Liver (tissue), 8 donors: ENCODE measurements at regions not wholly inside any gene's neighbourhood (a gene's known extent, or its start where the extent isn't known, plus 50 kb on each side); places are given as distances from the start of the nearest gene placed in this dataset.

Experiments
- DNase-seq: peaks from one replicate; pipeline ENCODE4 v3.0.0-alpha.2; 2017; ENCODE audit warnings: low spot score
- H3K27ac ChIP-seq, 2 donors: one replicate each; pipeline ENCODE4 v1.7.0; 2013; ENCODE audit warnings: inconsistent platforms in 2 of 2, low read length in 2 of 2, control low read depth in 1 of 2, low read depth in 1 of 2, mild to moderate bottlenecking in 1 of 2
- H3K27me3 ChIP-seq, 4 donors: one replicate each; pipeline versions ENCODE4 v1.6.1 to v1.7.0; 2013; ENCODE audit warnings: low read length in 3 of 4, inconsistent platforms in 1 of 4, mild to moderate bottlenecking in 1 of 4, moderate library complexity in 1 of 4; ENCODE audit not compliant: control insufficient read depth in 4 of 4, insufficient read depth in 4 of 4
- H3K36me3 ChIP-seq, 4 donors: one replicate each; pipeline versions ENCODE4 v1.6.1 to v1.7.0; 2013; ENCODE audit warnings: low read length in 3 of 4, mild to moderate bottlenecking in 3 of 4, low read depth in 1 of 4, moderate library complexity in 1 of 4; ENCODE audit not compliant: control insufficient read depth in 4 of 4, insufficient read depth in 3 of 4
- H3K4me1 ChIP-seq, 4 donors: one replicate each; pipeline versions ENCODE4 v1.6.1 to v1.7.0; 2013; ENCODE audit warnings: low read length in 3 of 4, mild to moderate bottlenecking in 3 of 4, moderate library complexity in 1 of 4; ENCODE audit not compliant: control insufficient read depth in 4 of 4, insufficient read depth in 4 of 4
- H3K4me3 ChIP-seq, 3 donors: one replicate each; pipeline versions ENCODE4 v1.6.1 to v1.7.0; 2013; ENCODE audit warnings: low read length in 3 of 3, control low read depth in 1 of 3, low read depth in 1 of 3, mild to moderate bottlenecking in 1 of 3
- H3K9ac ChIP-seq, 2 donors: one replicate each; pipeline ENCODE4 v1.7.0; 2013; ENCODE audit warnings: low read length in 2 of 2, mild to moderate bottlenecking in 2 of 2, moderate library complexity in 2 of 2, control low read depth in 1 of 2, low read depth in 1 of 2
- H3K9me3 ChIP-seq, 4 donors: one replicate each; pipeline versions ENCODE4 v1.6.1 to v1.7.0; 2013; ENCODE audit warnings: low read length in 3 of 4; ENCODE audit not compliant: control insufficient read depth in 4 of 4
- EGR1 ChIP-seq, 2 donors: IDR thresholded peaks; 2 replicates each; pipeline ENCODE4 v1.6.1; 2016 to 2018; ENCODE audit warnings: antibody characterized with exemption in 2 of 2, low read depth in 2 of 2
- FOXA1 ChIP-seq: IDR thresholded peaks from 2 replicates; pipeline ENCODE4 v1.6.1; 2016; ENCODE audit warnings: antibody characterized with exemption
- FOXA2 ChIP-seq: IDR thresholded peaks from 2 replicates; pipeline ENCODE4 v1.6.1; 2016; ENCODE audit warnings: antibody characterized with exemption
- GABPA ChIP-seq, 2 donors: IDR thresholded peaks in 1 of 2; conservative IDR thresholded peaks in 1 of 2; 2 replicates each; pipeline ENCODE4 v1.6.1; 2016; ENCODE audit warnings: antibody characterized with exemption in 2 of 2, mild to moderate bottlenecking in 1 of 2, moderate library complexity in 1 of 2
- HNF4A ChIP-seq, 2 donors: conservative IDR thresholded peaks; 2 replicates each; pipeline ENCODE4 v1.6.1; 2016; ENCODE audit warnings: antibody characterized with exemption in 2 of 2, mild to moderate bottlenecking in 2 of 2
- HNF4G ChIP-seq: IDR thresholded peaks from 2 replicates; pipeline ENCODE4 v1.6.1; 2016; ENCODE audit warnings: antibody characterized with exemption
- JUND ChIP-seq, 2 donors: IDR thresholded peaks; 2 replicates each; pipeline ENCODE4 v1.6.1; 2016; ENCODE audit warnings: antibody characterized with exemption in 2 of 2
- NR2F2 ChIP-seq: IDR thresholded peaks from 2 replicates; pipeline ENCODE4 v1.6.1; 2016; ENCODE audit warnings: antibody characterized with exemption
- RAD21 ChIP-seq, 2 donors: IDR thresholded peaks; 2 replicates each; pipeline ENCODE4 v1.6.1; 2016; ENCODE audit warnings: antibody characterized with exemption in 2 of 2, mild to moderate bottlenecking in 2 of 2
- RXRA ChIP-seq, 2 donors: IDR thresholded peaks; 2 replicates each; pipeline ENCODE4 v1.6.1; 2017 to 2018; ENCODE audit warnings: antibody characterized with exemption in 2 of 2, mild to moderate bottlenecking in 1 of 2
- SP1 ChIP-seq: IDR thresholded peaks from 2 replicates; pipeline ENCODE4 v1.6.1; 2018; ENCODE audit warnings: antibody characterized with exemption, mild to moderate bottlenecking
- TAF1 ChIP-seq: conservative IDR thresholded peaks from 2 replicates; pipeline ENCODE4 v1.6.1; 2016; ENCODE audit warnings: antibody characterized with exemption, mild to moderate bottlenecking
- YY1 ChIP-seq: IDR thresholded peaks from 2 replicates; pipeline ENCODE4 v1.6.1; 2016; ENCODE audit warnings: antibody characterized with exemption, mild to moderate bottlenecking
- WGBS: extraction: QIAGEN DNeasy Blood & Tissue Kit; methylation state at CpG from one replicate; pipeline ENCODE4 v1.1.7; 2013; 5-methylcytosine and 5-hydroxymethylcytosine counted together
- TF ChIP-seq, protein P1 (sequence below): IDR thresholded peaks from 2 replicates; pipeline ENCODE4 v1.6.1; 2016; ENCODE audit warnings: antibody characterized with exemption
- TF ChIP-seq, protein P2 (sequence below): fragments of 150-350 bp; IDR thresholded peaks from 2 replicates; pipeline ENCODE4 v1.5.1; 2017; ENCODE audit warnings: improper control_type of control experiment, low read depth, low read length; ENCODE audit not compliant: missing input control
- TF ChIP-seq, protein P3 (sequence below): IDR thresholded peaks from 2 replicates; pipeline ENCODE4 v1.6.1; 2016; ENCODE audit warnings: antibody characterized with exemption
- TF ChIP-seq, protein P4 (sequence below): IDR thresholded peaks from 2 replicates; pipeline ENCODE4 v1.6.1; 2016; ENCODE audit warnings: antibody characterized with exemption, mild to moderate bottlenecking
- TF ChIP-seq, protein P5 (sequence below): IDR thresholded peaks from 2 replicates; pipeline ENCODE4 v1.6.1; 2016; ENCODE audit warnings: antibody characterized with exemption
- donor health status: healthy.
- donor health status: healthy.
- donor health status: healthy.
- donor health status: healthy.
- donor health status: healthy.

DNA sequence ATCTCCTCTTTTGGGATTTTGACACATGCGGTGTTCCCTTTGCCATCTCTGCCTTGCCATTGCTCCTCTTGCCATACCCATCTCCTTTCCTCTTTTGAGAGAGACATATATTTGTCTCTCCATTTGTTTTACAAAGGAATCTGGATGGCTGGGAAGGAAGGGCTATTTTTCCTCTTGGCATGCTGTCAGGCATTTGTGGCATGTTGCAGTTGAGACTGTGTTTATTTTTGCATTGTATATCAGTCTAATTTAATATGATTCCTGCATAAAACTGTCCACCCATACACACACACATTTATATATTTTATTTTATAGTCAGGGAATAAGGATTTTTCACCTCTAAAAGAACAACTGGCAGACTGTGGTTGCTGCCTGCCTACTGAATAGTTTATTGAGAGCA is 1105.8 kb upstream of the SEMA6A start:
- no peak for TF ChIP-seq FOXA2
- TF ChIP-seq SP1, result no peak
- TF ChIP-seq RXRA (IDR thresholded peaks at IDR 0.05), result no peak
- TF ChIP-seq, protein P1, sequence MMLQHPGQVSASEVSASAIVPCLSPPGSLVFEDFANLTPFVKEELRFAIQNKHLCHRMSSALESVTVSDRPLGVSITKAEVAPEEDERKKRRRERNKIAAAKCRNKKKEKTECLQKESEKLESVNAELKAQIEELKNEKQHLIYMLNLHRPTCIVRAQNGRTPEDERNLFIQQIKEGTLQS, result no peak
- no peak for TF ChIP-seq HNF4A (conservative IDR thresholded peaks at IDR 0.05)
- TF ChIP-seq RAD21 (IDR thresholded peaks at IDR 0.05), result no peak
- TF ChIP-seq NR2F2, result no peak
- TF ChIP-seq GABPA (IDR thresholded peaks at IDR 0.05 in 1 of 2, conservative IDR thresholded peaks at IDR 0.05 in 1 of 2), result no peak
- TF ChIP-seq FOXA1, result no peak
- TF ChIP-seq, protein P2, sequence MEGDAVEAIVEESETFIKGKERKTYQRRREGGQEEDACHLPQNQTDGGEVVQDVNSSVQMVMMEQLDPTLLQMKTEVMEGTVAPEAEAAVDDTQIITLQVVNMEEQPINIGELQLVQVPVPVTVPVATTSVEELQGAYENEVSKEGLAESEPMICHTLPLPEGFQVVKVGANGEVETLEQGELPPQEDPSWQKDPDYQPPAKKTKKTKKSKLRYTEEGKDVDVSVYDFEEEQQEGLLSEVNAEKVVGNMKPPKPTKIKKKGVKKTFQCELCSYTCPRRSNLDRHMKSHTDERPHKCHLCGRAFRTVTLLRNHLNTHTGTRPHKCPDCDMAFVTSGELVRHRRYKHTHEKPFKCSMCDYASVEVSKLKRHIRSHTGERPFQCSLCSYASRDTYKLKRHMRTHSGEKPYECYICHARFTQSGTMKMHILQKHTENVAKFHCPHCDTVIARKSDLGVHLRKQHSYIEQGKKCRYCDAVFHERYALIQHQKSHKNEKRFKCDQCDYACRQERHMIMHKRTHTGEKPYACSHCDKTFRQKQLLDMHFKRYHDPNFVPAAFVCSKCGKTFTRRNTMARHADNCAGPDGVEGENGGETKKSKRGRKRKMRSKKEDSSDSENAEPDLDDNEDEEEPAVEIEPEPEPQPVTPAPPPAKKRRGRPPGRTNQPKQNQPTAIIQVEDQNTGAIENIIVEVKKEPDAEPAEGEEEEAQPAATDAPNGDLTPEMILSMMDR, result no peak
- TF ChIP-seq, protein P3, sequence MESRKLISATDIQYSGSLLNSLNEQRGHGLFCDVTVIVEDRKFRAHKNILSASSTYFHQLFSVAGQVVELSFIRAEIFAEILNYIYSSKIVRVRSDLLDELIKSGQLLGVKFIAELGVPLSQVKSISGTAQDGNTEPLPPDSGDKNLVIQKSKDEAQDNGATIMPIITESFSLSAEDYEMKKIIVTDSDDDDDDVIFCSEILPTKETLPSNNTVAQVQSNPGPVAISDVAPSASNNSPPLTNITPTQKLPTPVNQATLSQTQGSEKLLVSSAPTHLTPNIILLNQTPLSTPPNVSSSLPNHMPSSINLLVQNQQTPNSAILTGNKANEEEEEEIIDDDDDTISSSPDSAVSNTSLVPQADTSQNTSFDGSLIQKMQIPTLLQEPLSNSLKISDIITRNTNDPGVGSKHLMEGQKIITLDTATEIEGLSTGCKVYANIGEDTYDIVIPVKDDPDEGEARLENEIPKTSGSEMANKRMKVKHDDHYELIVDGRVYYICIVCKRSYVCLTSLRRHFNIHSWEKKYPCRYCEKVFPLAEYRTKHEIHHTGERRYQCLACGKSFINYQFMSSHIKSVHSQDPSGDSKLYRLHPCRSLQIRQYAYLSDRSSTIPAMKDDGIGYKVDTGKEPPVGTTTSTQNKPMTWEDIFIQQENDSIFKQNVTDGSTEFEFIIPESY, result no peak
- TF ChIP-seq, protein P4, sequence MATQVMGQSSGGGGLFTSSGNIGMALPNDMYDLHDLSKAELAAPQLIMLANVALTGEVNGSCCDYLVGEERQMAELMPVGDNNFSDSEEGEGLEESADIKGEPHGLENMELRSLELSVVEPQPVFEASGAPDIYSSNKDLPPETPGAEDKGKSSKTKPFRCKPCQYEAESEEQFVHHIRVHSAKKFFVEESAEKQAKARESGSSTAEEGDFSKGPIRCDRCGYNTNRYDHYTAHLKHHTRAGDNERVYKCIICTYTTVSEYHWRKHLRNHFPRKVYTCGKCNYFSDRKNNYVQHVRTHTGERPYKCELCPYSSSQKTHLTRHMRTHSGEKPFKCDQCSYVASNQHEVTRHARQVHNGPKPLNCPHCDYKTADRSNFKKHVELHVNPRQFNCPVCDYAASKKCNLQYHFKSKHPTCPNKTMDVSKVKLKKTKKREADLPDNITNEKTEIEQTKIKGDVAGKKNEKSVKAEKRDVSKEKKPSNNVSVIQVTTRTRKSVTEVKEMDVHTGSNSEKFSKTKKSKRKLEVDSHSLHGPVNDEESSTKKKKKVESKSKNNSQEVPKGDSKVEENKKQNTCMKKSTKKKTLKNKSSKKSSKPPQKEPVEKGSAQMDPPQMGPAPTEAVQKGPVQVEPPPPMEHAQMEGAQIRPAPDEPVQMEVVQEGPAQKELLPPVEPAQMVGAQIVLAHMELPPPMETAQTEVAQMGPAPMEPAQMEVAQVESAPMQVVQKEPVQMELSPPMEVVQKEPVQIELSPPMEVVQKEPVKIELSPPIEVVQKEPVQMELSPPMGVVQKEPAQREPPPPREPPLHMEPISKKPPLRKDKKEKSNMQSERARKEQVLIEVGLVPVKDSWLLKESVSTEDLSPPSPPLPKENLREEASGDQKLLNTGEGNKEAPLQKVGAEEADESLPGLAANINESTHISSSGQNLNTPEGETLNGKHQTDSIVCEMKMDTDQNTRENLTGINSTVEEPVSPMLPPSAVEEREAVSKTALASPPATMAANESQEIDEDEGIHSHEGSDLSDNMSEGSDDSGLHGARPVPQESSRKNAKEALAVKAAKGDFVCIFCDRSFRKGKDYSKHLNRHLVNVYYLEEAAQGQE, result no peak
- TF ChIP-seq JUND (IDR thresholded peaks at IDR 0.05), result no peak
- no peak for TF ChIP-seq HNF4G
- no peak for TF ChIP-seq TAF1
- TF ChIP-seq, protein P5, sequence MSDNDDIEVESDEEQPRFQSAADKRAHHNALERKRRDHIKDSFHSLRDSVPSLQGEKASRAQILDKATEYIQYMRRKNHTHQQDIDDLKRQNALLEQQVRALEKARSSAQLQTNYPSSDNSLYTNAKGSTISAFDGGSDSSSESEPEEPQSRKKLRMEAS, result no peak
- no peak for TF ChIP-seq EGR1 (IDR thresholded peaks at IDR 0.05; ENCODE audit: low read depth in 2 of 2)
- no peak overlapping the region for H3K4me3 ChIP-seq
- H3K9me3 ChIP-seq, result no peaks in the 10 kb centered on the region
- DNase-seq, result no peak
- no peaks in the 10 kb centered on the region for H3K36me3 ChIP-seq
- no peak overlapping the region for H3K9ac ChIP-seq
- no peaks in the 10 kb centered on the region for H3K27me3 ChIP-seq
- no peaks in the 10 kb centered on the region for H3K4me1 ChIP-seq
- H3K27ac ChIP-seq, result no peak overlapping the region
- 82% methylated on average over 1 of the region's 1 CpG for WGBS

DNA sequence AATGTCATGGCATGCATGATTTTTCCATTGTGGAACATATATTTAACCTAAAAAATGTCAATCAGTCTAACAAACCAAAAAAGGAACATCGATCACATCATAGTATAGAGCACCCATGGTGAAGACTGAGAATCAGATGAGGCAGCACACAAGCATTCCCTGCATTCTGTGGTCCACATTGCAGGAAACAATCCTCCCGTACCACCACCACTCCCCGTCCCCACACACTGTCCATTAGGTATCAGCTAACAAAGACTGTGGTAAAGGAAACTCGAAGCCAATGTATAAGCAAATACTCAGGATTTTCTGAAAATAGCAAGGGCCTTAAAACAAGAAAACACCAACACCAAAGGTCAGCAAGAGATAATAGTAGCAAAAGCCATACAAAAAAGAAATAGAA is 1104.4 kb upstream of the SEMA6A start:
- Histone ChIP-seq H3K9me3 (no peaks in the 10 kb centered on the region), H3K27ac (no peak overlapping the region), H3K4me3 (no peak overlapping the region), H3K27me3 (no peaks in the 10 kb centered on the region), H3K36me3 (no peaks in the 10 kb centered on the region), H3K9ac (no peak overlapping the region), H3K4me1 (no peaks in the 10 kb centered on the region)
- TF ChIP-seq FOXA2 (no peak), JUND (IDR thresholded peaks at IDR 0.05) (no peak), TAF1 (no peak), FOXA1 (no peak), YY1 (no peak)
- TF ChIP-seq, protein P5, result no peak
- TF ChIP-seq, protein P1, result no peak
- no peak for DNase-seq
- WGBS, result 81% methylated on average over 4 of the region's 4 CpGs
